ENCODE measurements at regions not wholly inside any gene's neighbourhood (a gene's known extent, or its start where the extent isn't known, plus 50 kb on each side); places are given as distances from the start of the nearest gene placed in this dataset.
"Not testable (repeated sequence)": the region's sequence is repeated elsewhere in the genome, so short reads cannot be mapped to it uniquely, and the experiment has no call there.

- Histone ChIP-seq H3K36me3 (replicated peaks; ENCODE audit: control insufficient read depth, insufficient read depth, low read length) (no peaks in the 10 kb centered on the region), H3K27me3 (ENCODE audit: control insufficient read depth, insufficient read depth, low read length) (no peaks in the 10 kb centered on the region), H3K4me3 (ENCODE audit: insufficient read depth, low read depth, low read length) (no peak overlapping the region)
- DNase-seq, result no peak
These were observed 235.2 kb downstream of the TMEM26 start for GRCh38 chr10:61217851-61218565.

- no peak for DNase-seq
- H3K36me3 ChIP-seq (replicated peaks; ENCODE audit: control insufficient read depth, insufficient read depth, low read length), result no peaks in the 10 kb centered on the region
- H3K27me3 ChIP-seq (ENCODE audit: control insufficient read depth, insufficient read depth, low read length), result no peaks in the 10 kb centered on the region
- no peak overlapping the region for H3K4me3 ChIP-seq (ENCODE audit: insufficient read depth, low read depth, low read length)
These were observed 237.9 kb downstream of the TMEM26 start for GRCh38 chr10:61215246-61215645.

- H3K27me3 ChIP-seq (ENCODE audit: control insufficient read depth, insufficient read depth, low read length), result no peaks in the 10 kb centered on the region
- DNase-seq, result no peak
- no peaks in the 10 kb centered on the region for H3K36me3 ChIP-seq (replicated peaks; ENCODE audit: control insufficient read depth, insufficient read depth, low read length)
- no peak overlapping the region for H3K4me3 ChIP-seq (ENCODE audit: insufficient read depth, low read depth, low read length)
These were observed 241.7 kb downstream of the TMEM26 start for GRCh38 chr10:61211468-61211867.

- H3K36me3 ChIP-seq (replicated peaks; ENCODE audit: control insufficient read depth, insufficient read depth, low read length), result no peaks in the 10 kb centered on the region
- DNase-seq, result no peak
- H3K27me3 ChIP-seq (ENCODE audit: control insufficient read depth, insufficient read depth, low read length), result no peaks in the 10 kb centered on the region
- no peak overlapping the region for H3K4me3 ChIP-seq (ENCODE audit: insufficient read depth, low read depth, low read length)
These were observed 253.1 kb upstream of the RHOBTB1 start for GRCh38 chr10:61197057-61197456.

- DNase-seq, result no peak
- Histone ChIP-seq H3K4me3 (ENCODE audit: insufficient read depth, low read depth, low read length) (no peak overlapping the region), H3K36me3 (replicated peaks; ENCODE audit: control insufficient read depth, insufficient read depth, low read length) (no peaks in the 10 kb centered on the region), H3K27me3 (ENCODE audit: control insufficient read depth, insufficient read depth, low read length) (no peaks in the 10 kb centered on the region)
These were observed 251.2 kb upstream of the RHOBTB1 start for GRCh38 chr10:61195211-61195610.

- not testable (repeated sequence) for DNase-seq; H3K27me3 ChIP-seq (ENCODE audit: control insufficient read depth, insufficient read depth, low read length); H3K36me3 ChIP-seq (replicated peaks; ENCODE audit: control insufficient read depth, insufficient read depth, low read length); H3K4me3 ChIP-seq (ENCODE audit: insufficient read depth, low read depth, low read length)
These were observed 248.6 kb upstream of the RHOBTB1 start for GRCh38 chr10:61192589-61192988.

GRCh38 chr10:61192042-61192441 lies 248.1 kb upstream of the RHOBTB1 start:
- no peaks in the 10 kb centered on the region for H3K36me3 ChIP-seq (replicated peaks; ENCODE audit: control insufficient read depth, insufficient read depth, low read length)
- no peak for DNase-seq
- H3K27me3 ChIP-seq (ENCODE audit: control insufficient read depth, insufficient read depth, low read length), result no peaks in the 10 kb centered on the region
- no peak overlapping the region for H3K4me3 ChIP-seq (ENCODE audit: insufficient read depth, low read depth, low read length)

- no peaks in the 10 kb centered on the region for H3K36me3 ChIP-seq (replicated peaks; ENCODE audit: control insufficient read depth, insufficient read depth, low read length)
- H3K4me3 ChIP-seq (ENCODE audit: insufficient read depth, low read depth, low read length), result no peak overlapping the region
- no peaks in the 10 kb centered on the region for H3K27me3 ChIP-seq (ENCODE audit: control insufficient read depth, insufficient read depth, low read length)
- DNase-seq, result no peak
These were observed 245.9 kb upstream of the RHOBTB1 start for GRCh38 chr10:61189912-61190311.

- Histone ChIP-seq H3K36me3 (replicated peaks; ENCODE audit: control insufficient read depth, insufficient read depth, low read length) (no peaks in the 10 kb centered on the region), H3K4me3 (ENCODE audit: insufficient read depth, low read depth, low read length) (no peak overlapping the region), H3K27me3 (ENCODE audit: control insufficient read depth, insufficient read depth, low read length) (no peaks in the 10 kb centered on the region)
- DNase-seq, result no peak
These were observed 244.7 kb upstream of the RHOBTB1 start for GRCh38 chr10:61188691-61189090.

- DNase-seq, result no peak
- H3K36me3 ChIP-seq (replicated peaks; ENCODE audit: control insufficient read depth, insufficient read depth, low read length), result no peaks in the 10 kb centered on the region
- H3K4me3 ChIP-seq (ENCODE audit: insufficient read depth, low read depth, low read length), result no peak overlapping the region
- H3K27me3 ChIP-seq (ENCODE audit: control insufficient read depth, insufficient read depth, low read length), result no peaks in the 10 kb centered on the region
These were observed 244.1 kb upstream of the RHOBTB1 start for GRCh38 chr10:61188101-61188500.

GRCh38 chr10:61187601-61188000 lies 243.6 kb upstream of the RHOBTB1 start:
- H3K27me3 ChIP-seq (ENCODE audit: control insufficient read depth, insufficient read depth, low read length), result no peaks in the 10 kb centered on the region
- no peak for DNase-seq
- no peak overlapping the region for H3K4me3 ChIP-seq (ENCODE audit: insufficient read depth, low read depth, low read length)
- no peaks in the 10 kb centered on the region for H3K36me3 ChIP-seq (replicated peaks; ENCODE audit: control insufficient read depth, insufficient read depth, low read length)

GRCh38 chr10:61186408-61186807 lies 242.4 kb upstream of the RHOBTB1 start:
- no peak for DNase-seq
- H3K36me3 ChIP-seq (replicated peaks; ENCODE audit: control insufficient read depth, insufficient read depth, low read length), result no peaks in the 10 kb centered on the region
- H3K27me3 ChIP-seq (ENCODE audit: control insufficient read depth, insufficient read depth, low read length), result no peaks in the 10 kb centered on the region
- no peak overlapping the region for H3K4me3 ChIP-seq (ENCODE audit: insufficient read depth, low read depth, low read length)

- no peak for DNase-seq
- Histone ChIP-seq H3K27me3 (ENCODE audit: control insufficient read depth, insufficient read depth, low read length) (no peaks in the 10 kb centered on the region), H3K4me3 (ENCODE audit: insufficient read depth, low read depth, low read length) (no peak overlapping the region), H3K36me3 (replicated peaks; ENCODE audit: control insufficient read depth, insufficient read depth, low read length) (no peaks in the 10 kb centered on the region)
These were observed 240.4 kb upstream of the RHOBTB1 start for GRCh38 chr10:61184429-61184828.

GRCh38 chr10:61183967-61184366 lies 240.0 kb upstream of the RHOBTB1 start:
- Histone ChIP-seq H3K27me3 (ENCODE audit: control insufficient read depth, insufficient read depth, low read length) (no peaks in the 10 kb centered on the region), H3K4me3 (ENCODE audit: insufficient read depth, low read depth, low read length) (no peak overlapping the region), H3K36me3 (replicated peaks; ENCODE audit: control insufficient read depth, insufficient read depth, low read length) (no peaks in the 10 kb centered on the region)
- no peak for DNase-seq

- H3K36me3 ChIP-seq (replicated peaks; ENCODE audit: control insufficient read depth, insufficient read depth, low read length), result no peaks in the 10 kb centered on the region
- H3K27me3 ChIP-seq (ENCODE audit: control insufficient read depth, insufficient read depth, low read length), result no peaks in the 10 kb centered on the region
- no peak overlapping the region for H3K4me3 ChIP-seq (ENCODE audit: insufficient read depth, low read depth, low read length)
- DNase-seq, result no peak
These were observed 237.8 kb upstream of the RHOBTB1 start for GRCh38 chr10:61181832-61182231.

- Histone ChIP-seq H3K36me3 (replicated peaks; ENCODE audit: control insufficient read depth, insufficient read depth, low read length) (no peaks in the 10 kb centered on the region), H3K27me3 (ENCODE audit: control insufficient read depth, insufficient read depth, low read length) (no peaks in the 10 kb centered on the region), H3K4me3 (ENCODE audit: insufficient read depth, low read depth, low read length) (no peak overlapping the region)
- DNase-seq, result no peak
These were observed 235.8 kb upstream of the RHOBTB1 start for GRCh38 chr10:61179771-61180170.

Data from H7 (cell line).